ENCODE measurements at regions not wholly inside any gene's neighbourhood (a gene's known extent, or its start where the extent isn't known, plus 50 kb on each side); places are given as distances from the start of the nearest gene placed in this dataset.

DNA sequence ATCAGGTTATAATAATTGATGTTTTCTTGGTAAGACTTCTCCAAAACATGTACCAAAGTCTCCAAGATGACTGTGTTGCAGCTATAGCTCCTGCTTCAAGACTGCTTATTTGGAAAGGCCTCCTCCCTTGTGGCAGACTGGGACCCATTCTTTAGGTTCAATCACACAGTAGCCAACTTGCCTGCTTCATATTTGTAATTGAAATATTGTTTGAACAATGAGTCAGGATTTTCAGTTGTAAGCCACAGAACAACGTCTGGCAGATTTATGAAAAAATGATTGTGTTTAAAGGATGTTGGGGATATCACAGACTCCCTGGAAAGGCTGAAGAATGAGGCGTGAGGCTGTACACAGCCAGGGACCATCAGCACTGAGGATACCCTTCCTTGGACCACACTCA, 458.9 kb downstream of the MED10 start:
- TF ChIP-seq, protein P1, sequence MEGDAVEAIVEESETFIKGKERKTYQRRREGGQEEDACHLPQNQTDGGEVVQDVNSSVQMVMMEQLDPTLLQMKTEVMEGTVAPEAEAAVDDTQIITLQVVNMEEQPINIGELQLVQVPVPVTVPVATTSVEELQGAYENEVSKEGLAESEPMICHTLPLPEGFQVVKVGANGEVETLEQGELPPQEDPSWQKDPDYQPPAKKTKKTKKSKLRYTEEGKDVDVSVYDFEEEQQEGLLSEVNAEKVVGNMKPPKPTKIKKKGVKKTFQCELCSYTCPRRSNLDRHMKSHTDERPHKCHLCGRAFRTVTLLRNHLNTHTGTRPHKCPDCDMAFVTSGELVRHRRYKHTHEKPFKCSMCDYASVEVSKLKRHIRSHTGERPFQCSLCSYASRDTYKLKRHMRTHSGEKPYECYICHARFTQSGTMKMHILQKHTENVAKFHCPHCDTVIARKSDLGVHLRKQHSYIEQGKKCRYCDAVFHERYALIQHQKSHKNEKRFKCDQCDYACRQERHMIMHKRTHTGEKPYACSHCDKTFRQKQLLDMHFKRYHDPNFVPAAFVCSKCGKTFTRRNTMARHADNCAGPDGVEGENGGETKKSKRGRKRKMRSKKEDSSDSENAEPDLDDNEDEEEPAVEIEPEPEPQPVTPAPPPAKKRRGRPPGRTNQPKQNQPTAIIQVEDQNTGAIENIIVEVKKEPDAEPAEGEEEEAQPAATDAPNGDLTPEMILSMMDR (conservative IDR thresholded peaks at IDR 0.05; ENCODE audit: low read length) = no peak
- no peak overlapping the region for H3K4me3 ChIP-seq (ENCODE audit: low read length)
- no peak for DNase-seq (ENCODE audit: low read depth)

DNA sequence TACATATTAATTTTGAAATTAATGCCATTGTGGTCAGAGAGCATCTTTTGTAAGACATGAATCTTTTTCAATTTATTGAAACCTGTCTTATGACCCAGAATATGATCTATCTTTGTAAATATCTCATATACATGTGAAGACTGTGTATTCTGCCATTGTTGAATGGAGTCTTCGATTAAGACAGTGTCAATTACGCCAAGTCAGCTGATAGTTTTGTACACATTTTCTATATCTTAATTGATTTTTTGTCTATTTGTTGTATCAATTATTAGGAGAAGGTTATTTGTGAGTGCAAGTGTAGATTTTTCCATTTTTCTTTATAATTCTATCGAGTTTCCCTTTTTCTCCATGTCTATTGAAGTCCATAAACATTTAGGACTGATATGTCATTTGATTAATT, 471.6 kb downstream of the MED10 start:
- TF ChIP-seq, protein P1 (conservative IDR thresholded peaks at IDR 0.05; ENCODE audit: low read length) = no peak
- H3K4me3 ChIP-seq (ENCODE audit: low read length) = no peak overlapping the region
- no peak for DNase-seq (ENCODE audit: low read depth)

DNA sequence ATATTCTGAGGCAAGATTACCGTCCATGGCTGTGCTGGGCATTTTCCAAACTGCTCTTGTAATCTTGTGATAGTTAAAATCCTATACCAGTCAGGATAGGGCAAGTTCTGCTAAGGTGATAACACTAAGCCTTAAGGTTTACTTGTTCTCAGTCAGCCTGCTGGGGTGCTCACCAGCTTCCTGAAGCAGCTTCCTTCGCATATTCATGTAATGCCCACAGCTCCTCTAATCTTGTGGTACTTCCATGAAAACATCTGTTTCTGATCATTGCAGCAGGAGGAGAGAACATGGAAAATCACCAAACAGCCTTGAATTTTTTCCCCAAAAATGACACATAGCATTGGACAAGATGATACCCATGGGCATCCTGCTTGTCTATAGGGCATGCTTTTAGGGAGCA, 473.2 kb downstream of the MED10 start:
- TF ChIP-seq, protein P1 (conservative IDR thresholded peaks at IDR 0.05; ENCODE audit: low read length) = no peak
- H3K4me3 ChIP-seq (ENCODE audit: low read length) = no peak overlapping the region
- DNase-seq (ENCODE audit: low read depth) = no peak

DNA sequence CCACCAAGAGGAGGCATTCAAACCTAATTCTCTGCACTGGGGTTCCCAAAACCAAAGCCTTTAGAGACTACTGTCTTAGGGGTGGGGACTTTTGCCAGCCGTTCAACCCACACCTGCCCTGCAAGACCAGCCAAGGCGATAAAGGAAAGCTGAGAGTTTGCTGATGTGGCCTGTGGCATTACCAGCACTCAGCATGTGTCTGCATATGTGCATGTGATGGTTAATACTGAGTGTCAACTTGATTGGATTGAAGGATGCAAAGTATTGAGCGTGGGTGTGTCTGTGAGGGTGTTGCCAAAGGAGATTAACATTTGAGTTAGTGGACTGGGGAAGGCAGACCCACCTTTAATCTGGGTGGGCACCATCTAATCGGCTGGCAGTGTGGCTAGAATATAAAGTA, 474.2 kb downstream of the MED10 start:
- DNase-seq (ENCODE audit: low read depth) = no peak

DNA sequence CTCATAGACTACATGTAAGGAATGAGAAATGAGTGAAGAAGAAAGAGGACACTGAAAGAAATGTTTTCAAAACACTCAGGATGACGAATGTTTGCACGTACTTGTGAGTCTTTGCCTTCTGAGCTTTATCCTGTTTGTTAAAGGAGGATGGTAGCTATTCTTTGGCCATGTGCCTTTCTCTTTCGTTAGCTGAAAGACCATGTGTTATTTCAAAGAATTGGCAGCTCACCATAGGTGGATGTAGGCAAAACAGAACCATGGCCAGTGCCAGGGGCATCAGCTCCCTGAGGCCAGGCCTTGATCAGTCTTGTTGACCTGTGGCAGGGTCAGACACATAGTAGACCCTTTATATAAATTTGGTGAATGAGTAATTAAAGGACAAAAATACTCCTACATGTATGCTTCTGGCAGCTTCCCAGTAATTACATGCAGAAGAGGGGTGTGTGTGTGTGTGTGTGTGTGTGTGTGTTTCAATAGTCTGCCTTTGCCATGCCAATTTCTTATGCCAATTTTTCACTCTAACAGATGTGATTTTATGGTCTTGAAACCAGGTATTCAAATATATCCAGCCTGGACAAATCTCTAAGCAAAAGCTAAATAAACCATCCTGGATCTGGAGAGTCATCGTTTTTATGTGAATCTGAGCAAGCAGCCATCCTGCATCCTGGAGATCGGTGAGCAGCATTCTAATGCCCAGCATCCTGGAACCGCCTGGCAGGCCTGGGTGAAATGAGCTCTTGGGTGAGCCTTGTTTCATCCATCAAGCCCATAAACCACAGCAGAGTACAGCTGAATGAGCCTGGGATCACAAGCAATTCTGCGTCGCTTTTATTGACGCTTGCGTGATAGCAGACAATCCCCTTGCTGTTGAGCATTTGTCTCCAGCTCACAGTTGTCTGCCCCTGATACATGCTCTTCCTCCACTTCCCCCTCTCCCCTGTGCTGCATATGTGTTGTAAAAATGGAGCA, 475.4 kb downstream of the MED10 start:
- TF ChIP-seq, protein P1 (conservative IDR thresholded peaks at IDR 0.05; ENCODE audit: low read length) = no peak
- H3K4me3 ChIP-seq (ENCODE audit: low read length) = no peak overlapping the region
- no peak for DNase-seq (ENCODE audit: low read depth)

More for the DNA sequence above, 474.2 kb downstream of the MED10 start:
- TF ChIP-seq, protein P1 (conservative IDR thresholded peaks at IDR 0.05; ENCODE audit: low read length) = no peak
- no peak overlapping the region for H3K4me3 ChIP-seq (ENCODE audit: low read length)

DNA sequence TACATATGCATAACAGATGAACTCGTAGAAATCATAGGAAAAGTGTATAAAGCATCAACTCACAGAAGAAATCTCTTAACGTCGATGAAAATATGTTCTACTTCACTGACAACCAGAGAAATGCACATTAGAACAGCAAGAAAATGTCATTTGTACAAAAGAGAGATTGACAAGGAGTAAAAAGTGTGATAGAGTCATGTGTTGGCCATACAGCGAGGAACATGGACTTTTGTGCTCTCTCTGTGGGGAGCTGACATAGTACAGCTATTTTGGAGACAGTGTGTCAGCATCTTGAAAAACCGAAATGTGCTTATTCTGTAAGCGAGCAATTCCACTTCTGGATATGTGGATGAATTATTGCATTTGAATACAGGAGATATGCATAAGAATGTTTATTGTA, 477.9 kb downstream of the ICE1 start:
- H3K4me3 ChIP-seq (ENCODE audit: low read length) = no peak overlapping the region
- no peak for DNase-seq (ENCODE audit: low read depth)
- TF ChIP-seq, protein P1 (conservative IDR thresholded peaks at IDR 0.05; ENCODE audit: low read length) = no peak

DNA sequence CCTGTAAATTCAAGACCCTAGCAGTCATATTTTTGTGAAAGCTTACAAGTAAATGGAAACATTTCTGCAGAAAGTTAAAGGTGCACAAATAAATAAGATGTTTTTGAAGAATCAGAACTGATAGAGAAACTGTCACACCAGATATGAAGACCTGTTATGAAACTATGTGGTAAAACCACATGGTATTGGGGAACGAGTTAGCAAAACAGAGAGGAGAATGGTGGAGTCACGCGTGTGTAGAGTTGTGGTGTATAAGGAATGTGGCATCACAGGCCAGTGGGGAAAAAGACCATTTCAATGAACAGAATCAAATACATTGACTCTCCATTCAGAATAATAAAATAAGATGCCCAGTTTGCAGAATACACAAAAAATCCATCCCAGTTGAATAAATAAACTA, 477.2 kb downstream of the ICE1 start:
- no peak for DNase-seq (ENCODE audit: low read depth)
- TF ChIP-seq, protein P1 (conservative IDR thresholded peaks at IDR 0.05; ENCODE audit: low read length) = no peak
- no peak overlapping the region for H3K4me3 ChIP-seq (ENCODE audit: low read length)
